ENCODE measurements at regions not wholly inside any gene's neighbourhood (a gene's known extent, or its start where the extent isn't known, plus 50 kb on each side); places are given as distances from the start of the nearest gene placed in this dataset.

DNA sequence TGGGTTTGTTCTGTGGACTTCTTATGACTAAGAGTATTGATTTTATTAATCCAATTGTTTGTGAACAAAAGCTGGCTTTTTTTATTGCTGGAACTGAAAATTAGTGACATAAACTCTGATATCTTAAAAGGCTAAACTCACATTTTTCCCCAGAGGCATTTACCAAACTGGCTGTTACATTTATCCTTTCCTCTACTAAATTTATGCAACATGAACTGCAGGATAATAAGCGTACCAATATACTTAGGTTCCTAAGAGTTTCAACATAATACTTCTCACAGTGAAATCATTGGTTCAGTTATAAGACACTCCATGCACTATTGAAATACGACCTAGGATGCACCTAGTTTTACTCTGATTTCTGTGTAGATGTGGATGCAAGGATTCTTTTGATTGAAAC, 560.8 kb upstream of the WWC1 start (continued):
- TF ChIP-seq PRDM15 (CRISPR knock-in tag; IDR thresholded peaks at IDR 0.05) (no peak), MXD4 (CRISPR knock-in tag; IDR thresholded peaks at IDR 0.05; ENCODE audit: borderline replicate concordance) (no peak), ELF4 (CRISPR knock-in tag; IDR thresholded peaks at IDR 0.05; ENCODE audit: low read depth) (no peak), TEAD1 (CRISPR knock-in tag; IDR thresholded peaks at IDR 0.05) (no peak), GTF2I (CRISPR knock-in tag; conservative IDR thresholded peaks at IDR 0.05) (no peak), CREB1 (CRISPR knock-in tag; IDR thresholded peaks at IDR 0.05) (no peak)
- TF ChIP-seq, protein P1, sequence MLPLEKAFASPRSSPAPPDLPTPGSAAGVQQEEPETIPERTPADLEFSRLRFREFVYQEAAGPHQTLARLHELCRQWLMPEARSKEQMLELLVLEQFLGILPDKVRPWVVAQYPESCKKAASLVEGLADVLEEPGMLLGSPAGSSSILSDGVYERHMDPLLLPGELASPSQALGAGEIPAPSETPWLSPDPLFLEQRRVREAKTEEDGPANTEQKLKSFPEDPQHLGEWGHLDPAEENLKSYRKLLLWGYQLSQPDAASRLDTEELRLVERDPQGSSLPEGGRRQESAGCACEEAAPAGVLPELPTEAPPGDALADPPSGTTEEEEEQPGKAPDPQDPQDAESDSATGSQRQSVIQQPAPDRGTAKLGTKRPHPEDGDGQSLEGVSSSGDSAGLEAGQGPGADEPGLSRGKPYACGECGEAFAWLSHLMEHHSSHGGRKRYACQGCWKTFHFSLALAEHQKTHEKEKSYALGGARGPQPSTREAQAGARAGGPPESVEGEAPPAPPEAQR (CRISPR knock-in tag; IDR thresholded peaks at IDR 0.05): no peak

DNA sequence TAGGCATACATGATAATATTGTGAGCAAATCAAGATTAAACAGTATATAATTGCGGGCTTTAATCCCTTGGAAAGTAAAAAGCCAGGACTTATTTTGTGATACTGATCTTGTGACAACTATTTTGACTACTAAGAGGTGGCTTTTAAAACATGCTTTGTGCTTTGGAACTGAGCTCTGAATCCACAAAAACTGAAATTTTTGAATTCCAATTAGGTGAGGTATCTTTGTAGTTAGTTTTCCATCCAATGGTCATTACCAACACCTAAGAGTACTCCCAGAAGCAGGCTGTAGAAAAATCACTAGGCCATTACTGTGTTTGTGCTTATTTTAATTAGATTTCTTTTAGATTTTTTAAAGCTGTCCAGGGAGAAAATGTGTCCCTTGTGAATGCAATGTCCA, 559.5 kb upstream of the WWC1 start:
- no peaks in the 10 kb centered on the region for H3K9me3 Mint-ChIP-seq
- TF ChIP-seq FOXK1 (CRISPR knock-in tag; IDR thresholded peaks at IDR 0.05) (no peak), ZNF121 (CRISPR knock-in tag; IDR thresholded peaks at IDR 0.05) (no peak), SMAD3 (CRISPR knock-in tag; IDR thresholded peaks at IDR 0.05; ENCODE audit: borderline replicate concordance) (no peak), RELA (CRISPR knock-in tag; IDR thresholded peaks at IDR 0.05; ENCODE audit: borderline replicate concordance) (no peak)
- TF ChIP-seq, protein P2, sequence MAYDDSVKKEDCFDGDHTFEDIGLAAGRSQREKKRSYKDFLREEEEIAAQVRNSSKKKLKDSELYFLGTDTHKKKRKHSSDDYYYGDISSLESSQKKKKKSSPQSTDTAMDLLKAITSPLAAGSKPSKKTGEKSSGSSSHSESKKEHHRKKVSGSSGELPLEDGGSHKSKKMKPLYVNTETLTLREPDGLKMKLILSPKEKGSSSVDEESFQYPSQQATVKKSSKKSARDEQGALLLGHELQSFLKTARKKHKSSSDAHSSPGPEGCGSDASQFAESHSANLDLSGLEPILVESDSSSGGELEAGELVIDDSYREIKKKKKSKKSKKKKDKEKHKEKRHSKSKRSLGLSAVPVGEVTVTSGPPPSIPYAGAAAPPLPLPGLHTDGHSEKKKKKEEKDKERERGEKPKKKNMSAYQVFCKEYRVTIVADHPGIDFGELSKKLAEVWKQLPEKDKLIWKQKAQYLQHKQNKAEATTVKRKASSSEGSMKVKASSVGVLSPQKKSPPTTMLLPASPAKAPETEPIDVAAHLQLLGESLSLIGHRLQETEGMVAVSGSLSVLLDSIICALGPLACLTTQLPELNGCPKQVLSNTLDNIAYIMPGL (CRISPR knock-in tag; IDR thresholded peaks at IDR 0.05): no peak
- TF ChIP-seq, protein P3, sequence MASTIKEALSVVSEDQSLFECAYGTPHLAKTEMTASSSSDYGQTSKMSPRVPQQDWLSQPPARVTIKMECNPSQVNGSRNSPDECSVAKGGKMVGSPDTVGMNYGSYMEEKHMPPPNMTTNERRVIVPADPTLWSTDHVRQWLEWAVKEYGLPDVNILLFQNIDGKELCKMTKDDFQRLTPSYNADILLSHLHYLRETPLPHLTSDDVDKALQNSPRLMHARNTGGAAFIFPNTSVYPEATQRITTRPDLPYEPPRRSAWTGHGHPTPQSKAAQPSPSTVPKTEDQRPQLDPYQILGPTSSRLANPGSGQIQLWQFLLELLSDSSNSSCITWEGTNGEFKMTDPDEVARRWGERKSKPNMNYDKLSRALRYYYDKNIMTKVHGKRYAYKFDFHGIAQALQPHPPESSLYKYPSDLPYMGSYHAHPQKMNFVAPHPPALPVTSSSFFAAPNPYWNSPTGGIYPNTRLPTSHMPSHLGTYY (CRISPR knock-in tag; IDR thresholded peaks at IDR 0.05): no peak
- DNase-seq (ENCODE audit: low spot score) (no peak), ATAC-seq (no peak)
- H3K27me3 Mint-ChIP-seq (ENCODE audit: low read depth): no peaks in the 10 kb centered on the region; the same call in 1 of the 2 replicates
- ChIA-PET POLR2A (no interaction called here), CTCF (no interaction called here)
- H3K4me1 Mint-ChIP-seq: peaks cover 35% of the 10 kb centered on the region
- H3K27ac Mint-ChIP-seq: no peak overlapping the region
- H3K4me3 Mint-ChIP-seq: no peak overlapping the region
- 0 out of 2 replicates have a peak, but pooled peaks cover 2% of the 10 kb centered on the region for H3K36me3 Mint-ChIP-seq

GRCh38 chr5:167732499-167732898, 558.9 kb upstream of the WWC1 start:
- no peak for ATAC-seq
- no peak overlapping the region for H3K4me3 Mint-ChIP-seq
- DNase-seq (ENCODE audit: low spot score): no peak
- no peaks in the 10 kb centered on the region for H3K36me3 Mint-ChIP-seq
- peaks cover 34% of the 10 kb centered on the region for H3K4me1 Mint-ChIP-seq
- ChIA-PET POLR2A (no interaction called here), CTCF (no interaction called here)
- no peak overlapping the region for H3K27ac Mint-ChIP-seq
- H3K27me3 Mint-ChIP-seq (ENCODE audit: low read depth): no peaks in the 10 kb centered on the region; the same call in 1 of the 2 replicates
- H3K9me3 Mint-ChIP-seq: no peaks in the 10 kb centered on the region
- no peak for TF ChIP-seq MYBL2 (CRISPR knock-in tag; IDR thresholded peaks at IDR 0.05)
- TF ChIP-seq, protein P4, sequence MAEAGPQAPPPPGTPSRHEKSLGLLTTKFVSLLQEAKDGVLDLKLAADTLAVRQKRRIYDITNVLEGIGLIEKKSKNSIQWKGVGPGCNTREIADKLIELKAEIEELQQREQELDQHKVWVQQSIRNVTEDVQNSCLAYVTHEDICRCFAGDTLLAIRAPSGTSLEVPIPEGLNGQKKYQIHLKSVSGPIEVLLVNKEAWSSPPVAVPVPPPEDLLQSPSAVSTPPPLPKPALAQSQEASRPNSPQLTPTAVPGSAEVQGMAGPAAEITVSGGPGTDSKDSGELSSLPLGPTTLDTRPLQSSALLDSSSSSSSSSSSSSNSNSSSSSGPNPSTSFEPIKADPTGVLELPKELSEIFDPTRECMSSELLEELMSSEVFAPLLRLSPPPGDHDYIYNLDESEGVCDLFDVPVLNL (CRISPR knock-in tag; IDR thresholded peaks at IDR 0.05; ENCODE audit: borderline replicate concordance, low read depth): no peak
- TF ChIP-seq ZNF671 (CRISPR knock-in tag; IDR thresholded peaks at IDR 0.05): no peak
- TF ChIP-seq, protein P5, sequence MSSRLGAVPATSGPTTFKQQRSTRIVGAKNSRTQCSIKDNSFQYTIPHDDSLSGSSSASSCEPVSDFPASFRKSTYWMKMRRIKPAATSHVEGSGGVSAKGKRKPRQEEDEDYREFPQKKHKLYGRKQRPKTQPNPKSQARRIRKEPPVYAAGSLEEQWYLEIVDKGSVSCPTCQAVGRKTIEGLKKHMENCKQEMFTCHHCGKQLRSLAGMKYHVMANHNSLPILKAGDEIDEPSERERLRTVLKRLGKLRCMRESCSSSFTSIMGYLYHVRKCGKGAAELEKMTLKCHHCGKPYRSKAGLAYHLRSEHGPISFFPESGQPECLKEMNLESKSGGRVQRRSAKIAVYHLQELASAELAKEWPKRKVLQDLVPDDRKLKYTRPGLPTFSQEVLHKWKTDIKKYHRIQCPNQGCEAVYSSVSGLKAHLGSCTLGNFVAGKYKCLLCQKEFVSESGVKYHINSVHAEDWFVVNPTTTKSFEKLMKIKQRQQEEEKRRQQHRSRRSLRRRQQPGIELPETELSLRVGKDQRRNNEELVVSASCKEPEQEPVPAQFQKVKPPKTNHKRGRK (CRISPR knock-in tag; IDR thresholded peaks at IDR 0.05; ENCODE audit: borderline replicate concordance): no peak
- TF ChIP-seq ZNF219 (CRISPR knock-in tag; IDR thresholded peaks at IDR 0.05; ENCODE audit: borderline replicate concordance): no peak
- TF ChIP-seq NR3C1 (CRISPR knock-in tag; conservative IDR thresholded peaks at IDR 0.05; ENCODE audit: low read depth): no peak
- TF ChIP-seq FOXP1 (CRISPR knock-in tag; IDR thresholded peaks at IDR 0.05; ENCODE audit: borderline replicate concordance): no peak
- TF ChIP-seq, protein P6, sequence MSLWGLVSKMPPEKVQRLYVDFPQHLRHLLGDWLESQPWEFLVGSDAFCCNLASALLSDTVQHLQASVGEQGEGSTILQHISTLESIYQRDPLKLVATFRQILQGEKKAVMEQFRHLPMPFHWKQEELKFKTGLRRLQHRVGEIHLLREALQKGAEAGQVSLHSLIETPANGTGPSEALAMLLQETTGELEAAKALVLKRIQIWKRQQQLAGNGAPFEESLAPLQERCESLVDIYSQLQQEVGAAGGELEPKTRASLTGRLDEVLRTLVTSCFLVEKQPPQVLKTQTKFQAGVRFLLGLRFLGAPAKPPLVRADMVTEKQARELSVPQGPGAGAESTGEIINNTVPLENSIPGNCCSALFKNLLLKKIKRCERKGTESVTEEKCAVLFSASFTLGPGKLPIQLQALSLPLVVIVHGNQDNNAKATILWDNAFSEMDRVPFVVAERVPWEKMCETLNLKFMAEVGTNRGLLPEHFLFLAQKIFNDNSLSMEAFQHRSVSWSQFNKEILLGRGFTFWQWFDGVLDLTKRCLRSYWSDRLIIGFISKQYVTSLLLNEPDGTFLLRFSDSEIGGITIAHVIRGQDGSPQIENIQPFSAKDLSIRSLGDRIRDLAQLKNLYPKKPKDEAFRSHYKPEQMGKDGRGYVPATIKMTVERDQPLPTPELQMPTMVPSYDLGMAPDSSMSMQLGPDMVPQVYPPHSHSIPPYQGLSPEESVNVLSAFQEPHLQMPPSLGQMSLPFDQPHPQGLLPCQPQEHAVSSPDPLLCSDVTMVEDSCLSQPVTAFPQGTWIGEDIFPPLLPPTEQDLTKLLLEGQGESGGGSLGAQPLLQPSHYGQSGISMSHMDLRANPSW (CRISPR knock-in tag; conservative IDR thresholded peaks at IDR 0.05; ENCODE audit: low read depth): no peak
